Myocyte (in vitro differentiated cells): ENCODE measurements at regions not wholly inside any gene's neighbourhood (a gene's known extent, or its start where the extent isn't known, plus 50 kb on each side); places are given as distances from the start of the nearest gene placed in this dataset.

Experiments used
- DNase-seq: peaks from one replicate; pipeline ENCODE4 v3.0.0-alpha.2; 2012; ENCODE audit warnings: low read depth

DNA sequence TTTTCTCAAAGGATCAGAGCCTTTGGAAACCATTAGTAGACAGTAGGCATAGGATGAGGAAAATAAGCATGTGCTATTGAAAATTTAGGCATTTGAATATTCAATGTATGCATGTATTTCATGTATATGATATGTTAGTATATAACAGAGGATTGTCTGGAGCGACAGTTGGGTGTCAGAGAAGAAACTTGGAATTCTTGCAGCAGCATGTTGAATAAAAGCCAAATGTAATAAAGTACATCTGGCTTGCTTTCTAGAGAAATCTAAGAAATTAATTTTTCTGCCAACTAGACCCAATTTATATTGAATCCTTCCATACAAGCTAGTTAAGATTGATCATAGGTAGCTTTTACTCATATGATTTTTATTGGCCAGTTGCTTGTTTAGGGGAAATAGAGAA is 578.8 kb downstream of the CDH11 start:
- no peak for DNase-seq

DNA sequence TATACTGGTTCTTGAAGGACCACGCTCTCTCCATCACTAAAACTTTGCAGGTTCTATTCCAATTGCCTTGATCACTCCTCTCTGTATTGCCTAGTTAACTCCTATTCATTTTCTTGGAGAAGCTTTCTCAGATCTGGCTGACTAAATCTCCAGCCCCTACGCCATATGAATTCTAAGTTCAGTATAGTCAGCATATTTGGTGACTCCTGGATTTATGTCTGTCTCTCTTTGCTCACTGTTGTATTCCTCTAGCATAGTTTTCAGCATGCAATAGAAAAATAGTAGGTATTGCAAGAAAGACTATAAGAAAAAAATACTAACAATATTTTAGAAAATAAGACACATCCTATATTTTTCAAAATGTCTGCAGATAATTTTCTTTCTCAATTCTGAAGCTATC is 579.7 kb downstream of the CDH11 start:
- DNase-seq = no peak

DNA sequence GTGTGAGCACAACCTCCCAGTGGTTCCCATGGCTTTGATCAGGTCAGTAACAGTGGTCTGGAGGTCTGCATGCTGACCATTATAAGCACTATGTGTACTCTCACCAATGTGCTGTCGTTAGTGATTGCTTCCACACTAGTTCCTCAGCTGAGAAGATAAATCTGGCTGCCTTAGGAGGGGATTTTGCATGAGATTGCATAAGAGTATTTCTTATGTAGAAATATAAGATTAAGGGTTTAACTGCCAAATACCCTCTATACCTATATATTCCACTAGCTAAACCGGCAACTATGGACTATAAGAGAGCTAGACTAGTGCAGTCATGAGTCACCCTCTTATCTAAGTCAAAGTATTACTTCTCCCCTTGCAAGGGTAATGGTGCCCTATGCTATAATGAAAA is 580.2 kb downstream of the CDH11 start:
- no peak for DNase-seq

DNA sequence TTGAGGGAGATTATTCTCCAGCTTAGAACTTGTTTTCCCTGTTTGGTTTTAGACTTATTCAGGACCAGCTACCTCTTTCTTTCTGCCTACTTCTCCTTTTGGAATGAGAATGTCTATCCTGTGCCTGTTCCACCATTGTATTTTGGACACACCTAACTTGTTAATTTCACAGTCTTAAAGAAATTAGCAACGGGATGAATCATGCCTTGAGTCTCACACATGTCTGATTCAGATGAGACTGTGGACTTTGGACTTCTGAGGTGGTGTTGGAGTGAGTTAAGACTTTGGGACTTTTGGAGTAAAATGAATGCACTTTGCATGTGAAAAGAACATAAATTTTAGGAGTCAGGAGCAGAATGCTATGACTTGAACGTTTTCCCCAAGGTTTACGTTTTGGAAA is 581.4 kb downstream of the CDH11 start:
- no peak for DNase-seq

DNA sequence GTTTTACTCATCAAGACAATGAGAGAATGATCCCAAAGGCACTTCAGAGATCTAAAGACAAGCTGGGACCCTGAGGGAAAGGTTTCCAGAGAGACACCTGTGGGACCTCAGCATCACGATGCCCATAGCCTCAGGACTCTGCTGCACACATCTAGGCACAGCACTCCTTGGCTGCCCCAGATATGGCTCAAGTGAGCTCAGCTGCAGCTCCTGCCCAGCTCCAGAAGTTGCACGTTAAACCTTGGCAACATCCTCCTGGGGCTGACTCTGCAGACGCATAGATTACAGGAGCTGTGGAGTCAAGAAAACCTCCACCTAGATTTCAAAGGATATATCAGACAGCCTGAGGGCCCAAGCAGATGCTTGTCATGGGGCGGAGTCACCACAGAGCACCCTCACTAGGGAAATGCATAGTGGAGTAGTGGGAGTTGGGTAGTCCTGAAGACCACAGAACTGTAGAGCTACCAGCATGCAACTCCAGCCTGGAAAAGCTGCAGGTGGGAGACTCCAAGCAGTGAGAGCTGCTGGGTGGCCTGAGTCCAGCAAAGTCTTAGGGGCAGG is 582.0 kb downstream of the CDH11 start:
- DNase-seq = no peak

DNA sequence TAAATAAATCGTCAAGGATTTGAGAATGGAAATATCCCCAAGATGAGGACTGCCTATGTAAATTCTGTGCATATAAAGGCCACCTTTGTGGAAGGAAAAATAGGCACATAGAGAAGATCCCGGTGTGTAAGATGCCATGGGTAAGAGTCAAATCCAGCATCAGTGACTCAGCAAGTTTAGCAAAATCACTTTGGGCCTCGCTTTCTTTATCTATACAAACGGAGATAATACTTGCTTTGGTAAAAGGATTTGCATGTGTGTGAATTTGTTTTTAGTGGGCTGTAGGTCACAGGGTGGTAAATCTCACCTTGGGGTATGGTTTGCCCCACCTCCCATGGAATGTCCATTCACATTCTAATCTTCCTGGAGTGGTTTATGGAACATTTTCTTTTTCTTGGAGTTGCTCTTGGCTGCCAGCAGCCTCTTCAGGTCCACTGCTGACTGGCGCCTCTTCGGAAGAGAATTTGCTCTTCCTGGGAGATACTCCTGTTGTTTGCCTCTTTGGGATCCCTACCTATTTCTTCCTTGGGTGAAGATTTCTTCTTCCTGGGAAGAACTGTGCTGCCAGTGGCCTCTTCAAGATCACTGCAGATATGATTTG is 587.6 kb downstream of the CDH11 start:
- DNase-seq = peak; percentile 2

DNA sequence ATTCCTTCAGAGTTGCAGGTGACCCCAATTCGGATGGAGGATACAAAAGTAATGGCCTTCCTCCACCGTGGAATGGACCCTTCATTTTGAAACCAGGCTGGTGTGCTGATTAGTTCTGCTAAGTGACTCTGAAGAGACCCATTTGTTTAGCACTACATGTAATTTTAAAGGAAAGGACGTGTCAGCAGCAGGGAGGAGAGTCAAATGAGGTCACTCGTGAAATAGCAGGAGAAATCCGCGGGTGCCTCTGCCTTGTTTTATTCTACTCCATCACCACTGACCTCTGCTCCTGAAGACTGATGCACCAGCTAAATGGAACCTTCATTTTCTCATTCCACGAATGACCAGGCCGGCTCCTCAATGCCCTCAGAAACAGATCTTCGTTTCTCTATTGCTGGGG is 589.2 kb downstream of the CDH11 start:
- DNase-seq = no peak

DNA sequence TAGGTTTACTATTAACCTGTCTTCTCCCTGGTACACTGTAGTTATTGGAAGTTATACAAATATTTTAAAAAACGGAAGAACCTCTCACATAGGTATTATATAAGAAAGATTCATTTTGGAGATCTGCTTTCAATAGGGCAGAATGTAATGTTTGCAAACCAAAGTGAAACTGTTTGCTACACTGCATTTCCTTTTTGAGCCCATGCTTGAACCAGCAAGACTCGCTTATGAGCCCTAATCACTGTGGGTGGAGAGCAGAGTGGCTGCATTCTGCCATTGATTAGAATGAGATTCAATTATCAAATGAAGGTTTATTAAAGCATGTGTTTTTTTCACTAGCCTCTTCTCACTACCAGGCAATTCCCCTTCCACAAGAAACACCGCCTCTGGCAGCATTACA is 589.7 kb downstream of the CDH11 start:
- no peak for DNase-seq

DNA sequence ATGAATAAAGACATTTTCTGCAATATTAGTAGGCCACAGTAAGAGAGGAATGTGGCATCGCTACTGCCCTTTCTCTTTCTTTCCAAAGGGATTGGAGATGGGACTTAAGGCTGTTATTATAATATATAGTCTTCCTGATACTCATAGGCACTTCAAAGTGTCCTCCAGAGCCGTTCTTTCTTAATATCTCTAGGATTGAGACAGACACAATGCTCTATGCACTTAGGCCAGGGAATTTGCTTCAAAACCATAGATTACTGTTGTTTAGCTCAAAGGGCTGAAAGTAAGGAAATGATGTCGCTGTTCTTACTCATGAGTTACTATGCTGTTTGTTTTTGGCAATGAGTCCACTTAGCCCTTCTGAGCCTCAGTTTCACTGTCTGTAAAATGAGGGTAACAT is 590.5 kb downstream of the CDH11 start:
- no peak for DNase-seq

DNA sequence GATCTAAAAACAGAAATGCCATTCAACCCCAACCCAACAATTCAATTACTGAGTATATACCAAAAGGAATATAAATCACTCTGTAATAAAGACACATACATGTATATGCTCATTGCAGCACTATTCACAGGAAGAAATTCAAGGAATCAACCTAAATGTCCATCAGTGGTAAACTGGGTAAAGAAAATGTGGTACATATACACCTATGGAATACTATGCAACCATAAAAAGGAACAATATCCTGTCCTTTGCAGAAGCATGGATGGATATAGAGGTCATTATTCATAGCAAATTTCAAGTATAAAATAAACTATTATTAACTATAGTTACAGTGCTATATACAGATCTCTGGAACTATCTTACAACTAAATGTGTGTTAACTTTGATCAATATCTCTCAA is 599.3 kb downstream of the CDH11 start:
- DNase-seq = no peak

DNA sequence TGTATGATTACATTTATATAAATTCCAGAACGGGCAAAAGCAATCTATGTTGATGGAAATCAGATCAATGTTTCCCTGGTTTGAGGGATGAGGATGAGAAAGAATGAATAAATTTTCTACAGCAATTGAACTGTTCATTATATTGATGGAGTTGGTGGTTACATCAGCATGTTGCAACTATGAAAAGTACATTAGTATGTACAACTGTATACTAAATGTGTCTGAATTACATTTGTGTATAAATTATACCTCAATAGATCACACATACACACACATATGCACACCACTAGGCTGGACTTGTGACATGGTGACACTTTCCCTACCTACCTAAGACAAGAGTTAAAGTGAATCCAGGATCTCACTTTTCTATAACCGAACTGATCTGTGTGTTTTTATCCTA is 608.0 kb downstream of the CDH11 start:
- DNase-seq = no peak

DNA sequence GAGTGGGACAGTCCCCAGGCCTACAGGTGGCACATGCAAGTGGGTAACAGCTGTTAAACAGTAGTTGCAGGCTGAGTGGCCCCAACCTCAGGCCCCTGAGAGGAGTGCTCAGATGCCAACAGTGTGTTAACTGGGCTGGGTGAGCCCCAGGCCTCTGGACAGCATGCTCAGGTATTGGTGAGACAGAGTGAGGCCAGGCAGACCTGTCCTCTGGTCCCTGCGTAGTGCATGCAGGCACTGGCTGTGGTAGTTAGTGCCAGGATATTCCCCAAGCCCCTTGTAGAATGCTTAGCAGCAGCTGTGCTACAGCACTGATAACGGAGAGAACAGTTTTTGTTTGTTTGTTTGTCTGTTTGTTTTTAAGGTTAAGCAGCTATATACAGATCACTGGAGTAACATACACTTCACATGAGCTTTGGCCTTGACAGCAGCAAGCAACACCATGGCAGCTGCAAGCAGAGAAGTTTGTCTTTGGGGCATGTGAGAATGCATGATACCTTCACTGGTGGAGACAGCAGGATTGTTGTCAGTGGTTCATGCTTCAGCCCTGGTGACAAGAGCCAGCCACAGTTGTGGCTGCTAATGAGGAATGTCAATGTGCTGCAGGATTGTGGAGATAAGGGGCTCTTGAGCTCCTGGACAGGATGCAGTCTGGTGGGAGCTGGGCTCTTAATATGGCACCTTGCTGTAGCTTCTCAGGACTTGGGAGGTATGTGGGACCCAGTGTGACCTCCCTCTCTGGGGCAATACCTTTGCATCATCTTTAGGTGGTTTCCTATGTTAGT is 614.4 kb downstream of the CDH11 start:
- peak; percentile 6 for DNase-seq

DNA sequence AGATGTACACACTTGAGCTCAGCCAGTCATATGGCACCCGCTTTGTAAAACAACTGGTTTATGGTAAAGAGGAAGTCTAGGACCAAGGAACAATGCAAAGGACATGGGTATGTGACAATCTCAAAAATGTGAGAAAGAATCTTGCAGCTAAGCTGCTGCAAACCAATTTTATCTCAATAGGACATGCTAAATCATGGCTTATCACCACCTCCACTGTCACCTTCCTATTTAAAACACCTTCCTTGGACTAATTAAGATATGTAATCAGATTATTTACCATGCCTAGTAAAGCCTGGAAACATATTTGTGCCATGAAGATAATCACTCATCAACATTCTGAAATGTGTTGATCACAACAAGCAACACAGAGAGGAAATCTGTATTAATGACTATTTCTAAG is 622.7 kb downstream of the CDH11 start:
- DNase-seq = no peak

DNA sequence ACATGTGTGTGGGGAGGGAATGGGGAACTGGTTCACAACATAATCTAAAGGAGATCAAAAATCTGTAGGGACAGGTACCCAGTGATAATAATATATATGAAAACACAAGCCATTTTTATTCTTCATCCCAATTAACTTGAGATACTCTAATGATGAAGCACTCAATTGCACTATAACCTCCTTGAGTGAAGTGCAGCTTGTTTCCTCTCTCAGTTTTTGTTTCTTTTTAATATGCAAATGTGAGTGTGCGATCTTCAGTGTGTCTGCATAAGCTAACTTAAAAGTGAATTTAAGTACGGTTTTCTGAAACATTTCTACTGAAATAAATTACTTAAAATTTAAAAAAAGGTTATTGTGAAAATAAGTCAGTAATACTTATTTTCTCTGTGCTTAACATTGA is 623.5 kb downstream of the CDH11 start:
- DNase-seq = no peak

DNA sequence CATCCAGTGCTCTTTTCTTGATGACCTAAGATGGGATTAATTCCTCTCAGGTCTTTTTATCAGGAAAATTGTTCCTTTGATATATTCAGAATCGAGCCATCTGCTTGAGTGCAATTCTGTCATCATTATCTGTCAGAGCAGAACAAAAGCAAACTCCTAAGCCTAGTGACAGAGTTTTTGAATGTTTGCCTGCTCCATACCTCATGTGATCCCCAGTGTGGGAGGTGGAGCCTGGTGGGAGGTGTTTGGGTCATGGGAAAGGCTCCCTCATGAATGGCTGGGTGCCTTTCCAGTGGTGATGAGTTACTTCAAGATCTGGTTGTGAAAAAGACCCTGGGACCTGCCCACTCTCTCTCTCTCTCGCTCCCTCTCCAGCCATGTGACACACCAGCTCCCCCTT is 628.2 kb downstream of the CDH11 start:
- DNase-seq = no peak

DNA sequence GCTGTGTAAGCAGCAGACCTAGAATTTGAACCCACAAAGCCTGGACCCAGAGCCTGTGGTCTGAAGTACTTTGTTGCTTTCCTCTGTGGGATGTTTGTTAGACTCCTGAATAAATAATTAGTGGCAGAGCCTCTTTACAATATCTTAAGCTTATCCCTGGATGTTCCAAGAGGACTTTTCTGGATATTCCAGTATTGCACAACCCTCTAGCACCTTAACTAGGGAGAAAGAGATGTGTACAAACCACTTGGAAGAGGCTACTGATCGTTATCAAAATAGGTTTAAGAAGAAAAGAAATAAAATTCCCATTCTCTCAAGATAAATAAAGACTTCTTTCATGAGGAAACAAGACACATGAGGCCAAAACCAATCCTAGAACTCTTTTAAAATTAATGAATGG is 632.4 kb downstream of the CDH11 start:
- DNase-seq = no peak

DNA sequence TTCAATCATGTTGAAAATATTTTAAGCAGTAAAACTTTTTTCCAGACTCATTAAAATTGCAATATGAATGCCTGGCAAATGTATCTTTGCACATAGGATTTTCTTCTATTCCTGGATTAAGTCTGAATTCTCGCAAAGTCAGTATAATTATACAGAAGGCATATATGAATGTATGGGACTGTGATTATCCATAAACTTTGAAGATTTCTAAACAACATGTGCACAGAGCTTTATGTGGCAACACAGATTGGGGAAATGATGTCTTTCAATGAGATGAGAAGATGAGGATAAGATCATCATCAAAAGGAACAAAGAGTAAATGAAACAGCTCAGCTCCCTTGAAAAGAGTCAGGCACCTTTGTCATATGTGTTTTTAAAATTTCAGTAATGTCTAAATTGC is 635.3 kb downstream of the CDH11 start:
- no peak for DNase-seq

DNA sequence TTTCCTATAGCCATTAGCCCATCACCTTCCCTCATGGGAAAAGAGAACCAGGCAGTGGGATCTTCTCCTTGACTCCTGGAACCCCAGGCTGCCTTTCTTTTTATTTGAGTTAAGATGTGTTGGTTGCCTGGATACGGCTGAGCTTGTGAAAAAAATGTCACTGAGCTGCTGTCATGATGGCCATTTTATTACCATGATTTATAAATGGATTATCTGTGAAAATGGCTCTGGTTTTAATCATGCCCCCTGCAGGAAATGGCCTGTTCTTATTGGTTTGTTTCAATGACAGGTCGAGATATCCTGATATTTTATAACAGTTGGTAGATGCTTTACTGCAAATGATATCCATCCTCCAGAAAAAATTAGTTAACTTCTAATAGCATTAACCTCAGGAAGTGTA is 640.4 kb downstream of the CDH11 start:
- DNase-seq = no peak

DNA sequence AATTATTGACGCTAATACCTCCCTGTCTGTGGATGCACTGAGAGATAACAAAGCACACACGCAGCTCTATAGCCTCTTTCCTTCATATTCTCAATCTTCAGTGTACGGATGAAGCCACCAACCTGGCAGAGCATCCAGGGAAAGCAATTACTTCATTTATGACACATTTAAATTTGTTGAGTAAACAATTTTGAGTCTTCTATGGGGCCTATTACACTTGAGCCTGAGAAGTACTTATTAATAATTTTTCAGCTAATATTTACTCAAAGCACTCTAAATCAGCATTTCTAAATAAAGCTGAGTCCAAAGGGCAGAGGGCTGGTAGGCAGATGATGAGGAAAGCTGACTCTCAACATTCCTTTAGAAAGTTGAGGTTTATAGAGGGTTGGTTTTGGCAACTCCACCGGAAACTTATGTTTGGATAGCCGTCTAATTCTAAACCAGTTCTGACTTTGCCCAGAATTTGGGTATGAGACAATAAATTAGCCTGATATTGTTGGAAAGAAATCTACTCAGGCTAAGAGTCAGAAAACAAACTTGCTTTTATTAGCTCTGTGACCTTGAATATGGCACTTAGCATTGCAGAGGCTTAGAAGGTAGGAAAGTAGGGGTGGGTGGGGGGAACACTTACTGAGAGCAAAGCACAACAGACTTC is 643.5 kb downstream of the CDH11 start:
- peak; percentile 75 for DNase-seq

DNA sequence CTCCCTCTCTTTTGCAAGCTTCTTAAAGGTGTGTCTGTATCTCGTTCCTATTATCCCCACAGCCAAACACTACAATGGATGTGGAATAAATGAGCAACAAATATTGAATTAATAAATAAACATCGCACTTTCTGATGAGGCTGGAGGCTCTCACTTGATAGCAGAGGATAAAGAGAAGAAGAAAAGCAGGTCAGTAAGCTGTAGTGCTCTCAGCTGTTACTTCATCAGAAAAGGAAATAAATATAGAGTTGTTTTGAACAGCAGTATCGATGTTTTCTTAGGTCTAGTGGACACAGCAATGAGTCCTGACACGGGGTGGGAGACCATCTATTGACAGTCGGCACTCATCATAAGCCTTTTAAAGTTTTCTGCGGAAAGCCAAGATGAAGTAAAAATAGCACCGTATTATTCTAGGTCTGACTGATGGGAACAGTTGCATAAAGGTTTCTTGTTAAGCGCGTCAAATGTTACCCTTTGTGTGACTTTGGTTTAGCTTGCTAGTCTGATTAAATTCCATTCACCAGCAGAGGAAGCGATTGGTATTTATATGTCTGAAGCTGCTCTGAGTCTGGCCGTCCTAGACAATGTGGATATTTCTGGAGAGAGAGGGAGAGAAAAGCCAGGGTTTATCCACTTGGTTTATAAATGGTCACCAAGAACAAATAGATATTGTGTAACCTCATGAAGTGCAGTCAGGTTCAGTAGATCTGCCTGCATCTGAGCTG is 646.1 kb downstream of the CDH11 start:
- peak; percentile 99 for DNase-seq

DNA sequence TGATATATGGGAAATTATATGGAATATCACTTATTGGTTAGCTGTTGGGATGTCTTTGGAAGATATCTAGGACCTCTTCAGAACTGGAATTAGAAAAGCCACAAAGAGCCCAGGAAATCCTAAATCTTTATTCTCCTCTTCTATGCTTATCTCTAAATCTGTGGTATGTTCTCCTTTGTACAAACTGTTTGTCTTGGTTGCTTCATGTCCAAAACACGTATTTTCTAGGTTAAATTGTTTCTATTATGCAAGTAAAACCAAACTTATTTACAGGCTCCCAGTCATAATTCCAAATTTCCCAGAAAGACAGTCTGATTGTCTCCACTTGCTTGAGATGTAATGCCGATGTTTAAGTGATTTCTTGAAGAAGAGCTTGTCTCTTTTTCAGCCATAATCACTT is 650.9 kb downstream of the CDH11 start:
- no peak for DNase-seq
